Mesodermal cell (in vitro differentiated cells): ENCODE measurements at regions not wholly inside any gene's neighbourhood (a gene's known extent, or its start where the extent isn't known, plus 50 kb on each side); places are given as distances from the start of the nearest gene placed in this dataset.

Experiments
- H3K27ac ChIP-seq: 2 replicates; pipeline ENCODE4 v1.7.0; 2013; ENCODE audit warnings: mild to moderate bottlenecking, low read depth, low read length, moderate library complexity; ENCODE audit not compliant: severe bottlenecking
- H3K36me3 ChIP-seq: 2 replicates; pipeline ENCODE4 v1.7.1; 2013; ENCODE audit warnings: mild to moderate bottlenecking, low read length, moderate library complexity; ENCODE audit not compliant: control insufficient read depth, insufficient read depth
- H3K4me1 ChIP-seq: one replicate; pipeline ENCODE4 v1.7.1; 2013; ENCODE audit warnings: mild to moderate bottlenecking, low read length; ENCODE audit not compliant: insufficient read depth, control insufficient read depth, poor library complexity, severe bottlenecking
- H3K4me3 ChIP-seq: 2 replicates; pipeline ENCODE4 v1.7.0; 2013; ENCODE audit warnings: low read length, control low read depth, mild to moderate bottlenecking; ENCODE audit not compliant: insufficient read depth, poor library complexity, severe bottlenecking; ENCODE audit errors: extremely low read depth
- H3K9me3 ChIP-seq: 2 replicates; pipeline ENCODE4 v1.7.1; 2013; ENCODE audit warnings: mild to moderate bottlenecking, low read length, moderate library complexity; ENCODE audit not compliant: control insufficient read depth
- WGBS, 2 experiments: methylation state at CpG; one replicate each; pipeline ENCODE4 v1.1.5; 2013; ENCODE audit warnings: missing lambda C conversion rate in 2 of 2; ENCODE audit not compliant: insufficient coverage in 2 of 2; 5-methylcytosine and 5-hydroxymethylcytosine counted together

GRCh38 chr7:22676385-22676784, 50.6 kb upstream of the IL6 start:
- H3K27ac ChIP-seq = no peak overlapping the region
- 100% methylated on average over 1 of the region's 2 CpGs for WGBS, 2 experiments
- no peak overlapping the region for H3K4me3 ChIP-seq
- peaks cover 23% of the 10 kb centered on the region for H3K4me1 ChIP-seq
- no peaks in the 10 kb centered on the region for H3K36me3 ChIP-seq
- H3K9me3 ChIP-seq = no peaks in the 10 kb centered on the region

GRCh38 chr7:22675917-22676343, 51.1 kb upstream of the IL6 start:
- no peak overlapping the region for H3K27ac ChIP-seq
- H3K4me1 ChIP-seq = peaks cover 23% of the 10 kb centered on the region
- no peaks in the 10 kb centered on the region for H3K9me3 ChIP-seq
- 100% methylated on average over 1 of the region's 2 CpGs; no CpG with 5 or more reads in 1 of the 2 experiments for WGBS, 2 experiments
- no peaks in the 10 kb centered on the region for H3K36me3 ChIP-seq
- H3K4me3 ChIP-seq = no peak overlapping the region

GRCh38 chr7:22675421-22675820, 51.6 kb upstream of the IL6 start:
- H3K36me3 ChIP-seq = no peaks in the 10 kb centered on the region
- H3K27ac ChIP-seq = no peak overlapping the region
- WGBS, 2 experiments = 87 to 96% methylated on average over 2 to 5 of the region's 5 CpGs

DNA sequence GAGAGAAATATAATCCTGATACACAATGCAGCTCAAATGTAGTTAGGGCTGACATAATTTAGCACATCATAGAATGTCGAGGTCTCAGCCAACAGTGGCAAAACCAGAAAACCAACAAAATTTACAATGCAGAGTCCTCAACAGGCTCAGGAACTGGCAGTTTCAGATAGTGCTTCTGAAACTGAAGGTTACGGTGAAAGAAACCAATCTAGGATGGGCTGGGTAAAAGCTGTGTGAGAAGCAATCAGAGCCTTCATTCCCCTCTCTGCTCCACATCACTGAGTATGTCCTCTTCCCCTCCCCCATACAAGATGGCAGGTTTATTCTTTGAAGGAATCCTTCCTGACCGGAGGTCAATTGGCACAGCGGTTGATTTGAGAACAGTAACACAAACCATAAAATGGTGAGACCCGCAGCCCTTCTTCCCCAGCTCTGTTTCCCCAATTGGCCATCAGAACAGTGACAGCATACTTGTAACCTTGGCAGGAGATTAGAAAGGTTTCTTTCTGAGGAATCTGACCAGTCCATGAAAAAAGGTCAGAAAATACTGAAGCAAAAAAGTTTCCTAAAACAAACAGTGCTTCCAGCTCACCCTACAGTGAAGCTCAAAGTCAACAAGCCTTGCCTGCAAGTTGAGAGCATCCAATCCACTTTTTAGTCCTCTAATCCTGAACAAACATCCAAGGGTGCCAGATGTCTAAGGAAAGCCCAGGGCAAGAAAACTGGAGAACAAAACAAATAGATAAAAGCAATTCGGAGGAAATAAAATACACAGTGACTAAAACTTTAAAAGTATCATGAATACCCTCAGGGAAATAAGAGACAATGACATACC, 53.9 kb upstream of the IL6 start:
- no peaks in the 10 kb centered on the region for H3K9me3 ChIP-seq

More at GRCh38 chr7:22675421-22675820, 51.6 kb upstream of the IL6 start:
- no peaks in the 10 kb centered on the region for H3K9me3 ChIP-seq
- no peak overlapping the region for H3K4me3 ChIP-seq
- peaks cover 23% of the 10 kb centered on the region for H3K4me1 ChIP-seq

DNA sequence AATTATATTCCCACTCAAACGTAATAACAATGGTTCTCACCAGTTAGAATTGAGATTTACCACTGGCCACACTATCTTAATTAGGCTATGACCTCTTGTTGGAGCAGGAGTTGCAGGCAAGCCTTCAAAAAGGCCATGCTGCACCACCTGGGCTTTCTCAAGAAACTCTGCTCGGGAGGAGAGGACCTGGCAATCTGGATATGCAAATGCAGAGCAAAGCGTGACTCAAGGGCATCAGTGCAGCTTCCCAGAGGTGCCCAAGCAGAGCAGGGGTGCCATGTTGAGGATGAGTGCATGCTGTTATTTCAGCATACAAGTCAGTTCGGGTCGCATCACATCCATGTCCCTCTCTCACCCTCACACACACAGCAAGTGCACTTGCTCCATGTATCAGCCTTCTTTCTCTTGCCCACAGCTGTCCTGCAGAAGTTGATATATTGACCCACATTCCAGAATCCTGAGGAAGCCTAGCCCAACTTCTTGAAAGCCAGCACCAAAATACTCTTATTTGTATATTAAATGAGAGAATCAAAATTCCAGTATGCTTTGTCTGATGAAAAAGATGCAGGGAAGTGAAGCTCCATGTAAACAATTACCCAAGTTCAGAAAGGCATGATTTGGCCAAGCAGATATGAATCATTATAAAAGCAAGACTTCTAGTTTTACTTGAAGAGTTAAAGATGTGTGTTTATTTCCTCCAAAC, 55.7 kb upstream of the IL6 start:
- Histone ChIP-seq H3K4me3 (no peak overlapping the region), H3K4me1 (peaks cover 43% of the 10 kb centered on the region), H3K36me3 (no peaks in the 10 kb centered on the region), H3K9me3 (no peaks in the 10 kb centered on the region), H3K27ac (no peak overlapping the region)
- WGBS, 2 experiments = 68 to 93% methylated on average over 2 to 3 of the region's 5 CpGs

More for the DNA sequence above, 53.9 kb upstream of the IL6 start:
- WGBS, 2 experiments = 72 to 87% methylated on average over 2 to 4 of the region's 6 CpGs
- H3K4me1 ChIP-seq = peaks cover 35% of the 10 kb centered on the region
- H3K4me3 ChIP-seq = no peak overlapping the region
- H3K36me3 ChIP-seq = no peaks in the 10 kb centered on the region
- no peak overlapping the region for H3K27ac ChIP-seq

DNA sequence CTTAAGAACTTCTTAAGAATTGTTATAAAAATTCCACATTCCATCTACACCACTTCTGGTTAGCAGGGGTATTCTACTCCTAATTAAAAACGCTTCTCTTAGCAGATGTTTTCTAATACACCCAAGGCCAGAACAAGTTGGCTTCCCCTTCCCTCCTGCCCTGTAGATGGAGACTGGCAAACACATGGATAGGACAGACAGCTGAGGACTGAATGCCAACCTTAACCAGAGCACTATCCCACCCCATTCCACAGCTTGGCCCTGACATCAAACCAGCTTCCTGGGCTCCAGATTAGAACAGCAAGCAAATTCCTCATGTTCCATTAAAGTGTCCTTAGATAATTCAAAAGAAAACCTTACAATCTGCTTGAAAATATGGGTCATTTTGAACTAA, 56.6 kb upstream of the IL6 start:
- Histone ChIP-seq H3K4me3 (no peak overlapping the region), H3K27ac (no peak overlapping the region), H3K4me1 (peaks cover 37% of the 10 kb centered on the region), H3K9me3 (no peaks in the 10 kb centered on the region), H3K36me3 (no peaks in the 10 kb centered on the region)
- WGBS, 2 experiments = 88% methylated on average over 1 of the region's 1 CpG; no CpG with 5 or more reads in 1 of the 2 experiments

DNA sequence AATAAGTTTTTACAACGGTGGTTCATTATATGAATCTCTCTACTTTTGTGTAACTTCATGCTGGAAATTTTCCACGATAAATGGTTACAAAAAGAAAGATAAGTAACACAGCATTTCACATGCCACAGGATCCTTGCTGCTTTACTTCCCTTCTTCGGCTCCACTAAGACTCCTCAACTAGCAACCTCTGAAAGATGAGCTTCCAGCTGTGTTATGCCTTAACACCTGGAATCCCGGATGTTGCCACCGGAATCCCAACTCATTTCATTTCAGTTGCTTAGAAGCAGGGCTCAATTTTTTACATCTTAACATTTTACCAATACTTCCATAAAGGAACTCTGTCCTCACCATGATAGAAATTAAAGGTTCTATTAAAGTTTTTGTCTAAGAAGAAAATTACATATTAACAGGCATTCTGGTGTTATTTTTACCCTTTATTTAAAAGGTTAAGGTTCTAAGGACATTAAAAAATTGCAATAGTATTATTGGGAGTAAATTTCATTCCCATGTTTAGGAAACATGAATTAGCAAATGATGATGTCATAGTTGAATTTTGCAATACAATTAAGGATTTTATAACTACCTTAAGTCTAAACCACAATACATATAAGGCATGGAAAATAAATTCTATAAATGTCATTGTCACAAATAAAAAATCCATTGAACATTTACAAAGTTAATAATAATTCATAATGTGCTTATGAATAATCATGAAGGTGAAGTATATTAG, 57.1 kb upstream of the IL6 start:
- Histone ChIP-seq H3K27ac (no peak overlapping the region), H3K4me1 (peaks cover 40% of the 10 kb centered on the region), H3K36me3 (no peaks in the 10 kb centered on the region), H3K4me3 (no peak overlapping the region), H3K9me3 (no peaks in the 10 kb centered on the region)
- WGBS, 2 experiments = 49 to 71% methylated on average over 3 of the region's 5 CpGs

- peaks cover 42% of the 10 kb centered on the region for H3K4me1 ChIP-seq
Observed at GRCh38 chr7:22668971-22669401, 58.0 kb upstream of the IL6 start.

DNA sequence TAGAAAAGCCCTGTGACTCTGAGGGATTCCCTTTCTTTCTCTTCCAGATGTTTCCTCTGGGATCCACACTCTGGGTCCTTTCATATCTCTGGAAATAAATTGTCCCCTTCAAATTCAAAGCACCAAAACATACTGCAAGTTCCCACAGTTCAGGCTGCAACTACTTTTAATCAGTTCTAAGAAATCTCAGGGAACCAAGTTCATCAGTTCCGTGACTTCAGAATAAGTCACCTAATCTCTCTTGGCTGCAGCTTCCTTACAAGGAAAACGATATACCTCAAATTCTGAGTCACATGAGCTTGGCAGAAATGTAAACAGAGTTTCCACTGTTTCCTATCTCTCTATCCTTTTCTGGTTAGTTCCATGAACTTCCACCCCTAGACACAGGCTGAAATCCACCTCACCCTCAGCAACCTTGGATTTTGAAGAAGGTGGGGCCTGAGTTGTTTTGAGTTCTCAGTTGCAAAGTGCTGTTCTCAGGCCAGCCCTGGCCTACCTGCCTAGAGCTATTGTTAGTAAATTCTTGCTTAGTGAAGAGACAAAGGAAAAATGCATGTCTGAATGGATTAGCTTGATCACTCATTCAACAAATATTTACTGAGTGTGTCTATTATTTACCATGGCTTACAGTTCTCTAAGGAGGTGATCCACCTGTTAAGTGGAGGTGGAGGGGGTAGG, 59.3 kb upstream of the IL6 start:
- H3K9me3 ChIP-seq = no peaks in the 10 kb centered on the region
- WGBS, 2 experiments = 73 to 96% methylated on average over 2 of the region's 2 CpGs
- H3K27ac ChIP-seq = peak overlapping the region; percentile 53
- no peaks in the 10 kb centered on the region for H3K36me3 ChIP-seq
- peaks cover 40% of the 10 kb centered on the region for H3K4me1 ChIP-seq
- no peak overlapping the region for H3K4me3 ChIP-seq

More at GRCh38 chr7:22668971-22669401, 58.0 kb upstream of the IL6 start:
- no peaks in the 10 kb centered on the region for H3K36me3 ChIP-seq
- H3K27ac ChIP-seq = no peak overlapping the region
- H3K9me3 ChIP-seq = no peaks in the 10 kb centered on the region
- WGBS, 2 experiments = 92 to 94% methylated on average over 3 of the region's 3 CpGs
- no peak overlapping the region for H3K4me3 ChIP-seq

- H3K36me3 ChIP-seq = no peaks in the 10 kb centered on the region
- H3K4me1 ChIP-seq = peaks cover 39% of the 10 kb centered on the region
- no peak overlapping the region for H3K4me3 ChIP-seq
- H3K27ac ChIP-seq = no peak overlapping the region
- 93 to 95% methylated on average over 12 to 13 of the region's 13 CpGs for WGBS, 2 experiments
- H3K9me3 ChIP-seq = no peaks in the 10 kb centered on the region
Observed at GRCh38 chr7:22667187-22667561, 59.8 kb upstream of the IL6 start.
